GM12892 (cell line): ENCODE measurements at regions not wholly inside any gene's neighbourhood (a gene's known extent, or its start where the extent isn't known, plus 50 kb on each side); places are given as distances from the start of the nearest gene placed in this dataset.

Source experiments
- POLR2A ChIP-seq: IDR thresholded peaks from 2 replicates; pipeline ENCODE4 v1.6.1; 2011; ENCODE audit warnings: low read depth, low read length, control low read depth
- TAF1 ChIP-seq: IDR thresholded peaks from 2 replicates; pipeline ENCODE4 v1.6.1; 2011; ENCODE audit warnings: low read depth, mild to moderate bottlenecking, control low read depth, low read length, borderline replicate concordance

DNA sequence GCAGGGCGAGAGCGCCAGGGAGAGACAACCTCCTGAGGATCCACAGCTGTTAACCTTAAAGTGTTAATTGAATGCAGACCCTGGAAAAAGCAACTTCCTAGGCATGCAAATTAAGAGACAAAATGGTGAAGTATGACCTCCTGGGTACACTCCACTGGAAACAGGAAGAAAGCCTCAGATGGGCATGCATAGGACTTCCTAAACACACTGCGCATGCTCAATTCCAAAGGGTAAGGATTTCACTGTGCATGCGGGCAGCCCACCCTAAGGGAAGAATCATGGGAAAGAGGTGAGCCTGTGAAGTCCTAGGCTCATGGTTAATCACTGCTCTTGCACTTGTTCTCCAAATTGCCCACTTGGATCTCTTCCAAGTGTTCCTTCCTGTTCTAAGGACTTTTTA lies 80.5 kb upstream of the CAPRIN2 start:
- TF ChIP-seq TAF1 (no peak), POLR2A (no peak)
